ENCODE measurements at regions not wholly inside any gene's neighbourhood (a gene's known extent, or its start where the extent isn't known, plus 50 kb on each side); places are given as distances from the start of the nearest gene placed in this dataset.
"Not testable (repeated sequence)": the region's sequence is repeated elsewhere in the genome, so short reads cannot be mapped to it uniquely, and the experiment has no call there.

DNA sequence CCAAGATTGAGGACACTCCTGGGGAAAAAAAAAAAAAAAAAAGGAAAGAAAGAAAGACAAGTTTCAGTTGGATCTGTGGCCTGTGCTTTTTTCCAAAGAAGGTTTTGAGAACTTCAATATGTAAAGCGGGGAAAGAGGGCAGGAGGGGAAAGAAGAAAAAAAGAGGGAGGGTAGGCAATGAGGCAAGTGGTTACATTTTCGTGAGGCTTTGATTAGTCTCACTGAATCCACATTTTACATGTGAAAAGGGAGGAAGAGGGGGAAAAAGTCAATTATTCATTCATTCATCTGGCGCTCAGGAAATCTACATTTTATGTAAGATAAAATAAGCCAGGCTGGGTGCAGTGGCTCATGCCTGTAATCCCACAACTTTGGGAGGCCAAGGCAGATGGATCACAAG is 315.2 kb upstream of the PAPPA start:
- TF ChIP-seq, protein P1, sequence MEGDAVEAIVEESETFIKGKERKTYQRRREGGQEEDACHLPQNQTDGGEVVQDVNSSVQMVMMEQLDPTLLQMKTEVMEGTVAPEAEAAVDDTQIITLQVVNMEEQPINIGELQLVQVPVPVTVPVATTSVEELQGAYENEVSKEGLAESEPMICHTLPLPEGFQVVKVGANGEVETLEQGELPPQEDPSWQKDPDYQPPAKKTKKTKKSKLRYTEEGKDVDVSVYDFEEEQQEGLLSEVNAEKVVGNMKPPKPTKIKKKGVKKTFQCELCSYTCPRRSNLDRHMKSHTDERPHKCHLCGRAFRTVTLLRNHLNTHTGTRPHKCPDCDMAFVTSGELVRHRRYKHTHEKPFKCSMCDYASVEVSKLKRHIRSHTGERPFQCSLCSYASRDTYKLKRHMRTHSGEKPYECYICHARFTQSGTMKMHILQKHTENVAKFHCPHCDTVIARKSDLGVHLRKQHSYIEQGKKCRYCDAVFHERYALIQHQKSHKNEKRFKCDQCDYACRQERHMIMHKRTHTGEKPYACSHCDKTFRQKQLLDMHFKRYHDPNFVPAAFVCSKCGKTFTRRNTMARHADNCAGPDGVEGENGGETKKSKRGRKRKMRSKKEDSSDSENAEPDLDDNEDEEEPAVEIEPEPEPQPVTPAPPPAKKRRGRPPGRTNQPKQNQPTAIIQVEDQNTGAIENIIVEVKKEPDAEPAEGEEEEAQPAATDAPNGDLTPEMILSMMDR (IDR thresholded peaks at IDR 0.05; ENCODE audit: insufficient read depth, low read length, missing control alignments), result no peak
- ChIA-PET CTCF (no interaction called here), POLR2A (no interaction called here)
- no peak for DNase-seq (ENCODE audit: low read depth, low spot score)
- no peak overlapping the region for H3K4me3 ChIP-seq (ENCODE audit: low read depth, low read length)

DNA sequence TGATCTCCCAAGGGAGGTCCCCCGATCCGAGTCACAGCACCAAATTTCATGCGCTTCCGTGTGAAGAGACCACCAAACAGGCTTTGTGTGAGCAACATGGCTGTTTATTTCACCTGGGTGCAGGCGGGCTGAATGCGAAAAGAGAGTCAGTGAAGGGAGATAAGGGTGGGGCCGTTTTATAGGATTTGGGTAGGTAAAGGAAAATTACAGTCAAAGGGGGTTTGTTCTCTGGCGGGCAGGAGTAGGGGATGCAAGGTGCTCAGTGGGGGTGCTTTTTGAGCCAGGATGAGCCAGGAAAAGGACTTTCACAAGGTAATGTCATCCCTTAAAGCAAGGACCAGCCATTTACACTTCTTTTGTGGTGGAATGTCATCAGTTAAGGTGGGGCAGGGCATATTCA is 309.2 kb upstream of the PAPPA start:
- CTCF ChIA-PET; H3K4me3 ChIP-seq (ENCODE audit: low read depth, low read length); POLR2A ChIA-PET; DNase-seq (ENCODE audit: low read depth, low spot score): not testable (repeated sequence)

DNA sequence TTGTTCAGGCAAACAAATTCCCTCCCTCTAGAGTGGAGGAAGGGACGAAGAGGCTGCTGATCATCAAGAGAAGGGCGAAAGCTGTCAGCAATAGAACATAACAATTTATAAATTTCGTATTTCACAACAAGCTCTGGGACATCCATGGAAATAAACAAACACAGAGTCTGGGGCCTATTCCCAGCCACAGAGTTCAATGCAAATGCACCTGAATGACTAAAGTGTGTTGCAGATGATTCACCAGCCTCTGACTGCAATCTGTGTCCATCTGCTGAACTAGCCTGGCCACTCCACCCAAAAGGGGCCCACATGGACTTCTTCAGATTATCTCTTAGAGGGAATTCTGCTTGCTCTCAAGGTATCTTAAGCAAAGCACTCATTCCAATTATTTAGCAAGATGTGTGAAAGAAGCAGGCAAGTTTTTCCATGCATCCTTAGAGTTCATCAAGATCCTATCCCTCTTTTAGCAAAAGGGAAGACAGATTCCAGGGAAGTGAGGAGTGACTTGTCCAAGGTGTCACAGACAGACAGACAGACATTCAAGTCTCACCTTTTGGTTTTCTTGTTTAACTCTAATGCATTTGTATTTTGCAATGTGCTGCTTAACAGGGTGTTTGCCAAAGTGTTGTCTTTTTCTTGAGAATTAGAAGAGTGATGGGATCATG is 307.8 kb upstream of the PAPPA start:
- TF ChIP-seq, protein P1 (IDR thresholded peaks at IDR 0.05; ENCODE audit: insufficient read depth, low read length, missing control alignments), result no peak
- ChIA-PET POLR2A (no interaction called here), CTCF (no interaction called here)
- H3K4me3 ChIP-seq (ENCODE audit: low read depth, low read length), result no peak overlapping the region
- no peak for DNase-seq (ENCODE audit: low read depth, low spot score)

DNA sequence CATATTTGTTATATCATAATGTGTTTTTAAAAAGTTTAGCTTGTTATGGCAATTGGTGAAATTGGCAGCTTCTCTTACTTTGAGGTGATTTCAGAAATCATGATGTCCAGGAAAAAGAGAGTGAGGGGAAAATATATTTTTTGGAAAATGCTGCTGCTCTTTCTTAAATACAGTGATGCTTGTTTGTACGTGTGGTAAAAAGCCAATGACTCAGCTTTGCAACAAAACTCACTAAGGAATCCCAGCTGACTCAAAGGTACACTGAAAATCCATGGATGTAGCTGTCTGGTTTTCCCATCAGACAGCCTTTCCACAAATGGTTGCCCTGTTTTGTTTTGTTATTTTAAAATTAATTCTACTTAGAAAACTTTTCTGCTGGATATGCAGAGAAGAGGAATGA is 306.4 kb upstream of the PAPPA start:
- H3K4me3 ChIP-seq (ENCODE audit: low read depth, low read length), result no peak overlapping the region
- no peak for DNase-seq (ENCODE audit: low read depth, low spot score)
- ChIA-PET CTCF (no interaction called here), POLR2A (no interaction called here)
- TF ChIP-seq, protein P1 (IDR thresholded peaks at IDR 0.05; ENCODE audit: insufficient read depth, low read length, missing control alignments), result no peak

DNA sequence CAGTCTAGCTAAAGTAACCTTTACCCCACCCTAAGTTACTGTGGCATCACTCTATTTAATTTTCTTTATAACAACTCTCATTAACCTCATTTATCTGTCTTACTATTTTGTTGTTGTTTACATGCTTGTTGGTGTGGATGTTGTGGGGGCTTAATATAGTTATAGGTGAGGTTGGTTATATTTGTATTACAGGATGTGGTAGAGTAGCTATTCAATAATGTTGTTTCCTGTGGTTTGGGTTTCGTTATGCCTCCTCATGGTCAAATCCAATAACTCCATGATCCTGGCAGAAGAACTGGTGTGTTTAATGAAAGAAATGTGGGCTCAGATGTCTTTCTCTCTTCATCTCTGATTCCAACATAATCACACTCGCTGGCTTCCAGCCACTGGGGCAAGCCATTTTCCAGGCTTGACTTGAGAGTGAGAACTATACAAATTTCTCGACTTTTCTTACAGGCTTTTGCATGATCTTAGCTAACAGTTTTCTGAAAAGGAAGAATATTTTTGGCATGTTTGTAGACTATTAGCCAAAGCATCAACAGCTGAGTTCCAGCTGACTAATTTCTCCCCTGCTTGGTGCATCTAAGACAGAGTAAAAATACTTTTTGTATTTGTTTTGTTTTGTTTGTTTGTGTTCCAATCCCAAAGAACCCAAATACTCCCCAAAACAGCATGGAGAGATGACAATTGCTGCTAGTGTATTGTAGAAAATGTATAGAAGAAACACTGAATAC is 303.7 kb upstream of the PAPPA start:
- ChIA-PET POLR2A (interaction anchor here (1.0 kb wide), 1 partner anchor 94 kb away, joined by 3 read pairs; no protein-coding TSS in a partner anchor), CTCF (interaction anchor here (1.1 kb wide), 1 partner anchor 16 kb away, joined by 3 read pairs; no protein-coding TSS in a partner anchor)
- no peak overlapping the region for H3K4me3 ChIP-seq (ENCODE audit: low read depth, low read length)
- no peak for DNase-seq (ENCODE audit: low read depth, low spot score)
- TF ChIP-seq, protein P1 (IDR thresholded peaks at IDR 0.05; ENCODE audit: insufficient read depth, low read length, missing control alignments), result no peak

DNA sequence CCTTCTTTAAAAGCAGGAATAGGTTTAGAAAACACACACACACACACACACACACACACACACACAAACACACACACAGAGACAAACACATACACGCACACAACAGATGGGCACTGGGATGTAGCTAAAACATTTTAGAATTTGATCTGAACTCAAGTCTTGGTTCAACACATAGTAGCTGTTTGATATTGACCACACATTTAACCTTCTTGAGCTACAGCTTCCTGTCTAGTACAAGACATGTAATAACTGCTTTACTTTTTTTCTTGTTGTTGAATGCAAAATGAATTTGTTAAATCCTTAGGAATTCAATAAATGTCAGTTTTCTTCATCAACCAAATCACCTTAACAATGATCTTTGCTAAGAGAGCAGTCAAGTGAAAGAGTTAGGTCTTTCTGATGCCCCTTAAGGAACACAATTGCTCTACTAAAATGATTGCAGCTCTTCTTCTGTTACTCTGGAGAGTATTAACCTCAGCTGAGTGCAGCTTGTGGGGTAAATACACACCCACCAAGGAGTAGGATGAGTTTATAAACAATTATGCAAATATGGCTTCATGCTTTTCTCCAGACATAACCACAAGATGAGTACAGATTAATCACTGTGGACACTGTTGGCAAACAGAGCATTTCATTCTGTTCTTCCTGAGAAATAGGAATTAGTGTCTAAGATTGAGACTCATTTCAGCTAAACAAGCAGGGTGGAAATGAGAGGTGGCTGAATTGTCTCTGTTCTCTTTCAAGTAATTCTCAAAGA is 302.9 kb upstream of the PAPPA start:
- TF ChIP-seq, protein P1 (IDR thresholded peaks at IDR 0.05; ENCODE audit: insufficient read depth, low read length, missing control alignments), result no peak
- DNase-seq (ENCODE audit: low read depth, low spot score), result no peak
- ChIA-PET CTCF (interaction anchor here (1.1 kb wide), 1 partner anchor 17 kb away, joined by 3 read pairs; no protein-coding TSS in a partner anchor), POLR2A (interaction anchor here (1.0 kb wide), 1 partner anchor 95 kb away, joined by 3 read pairs; no protein-coding TSS in a partner anchor)
- H3K4me3 ChIP-seq (ENCODE audit: low read depth, low read length), result no peak overlapping the region
